ENCODE measurements at regions not wholly inside any gene's neighbourhood (a gene's known extent, or its start where the extent isn't known, plus 50 kb on each side); places are given as distances from the start of the nearest gene placed in this dataset.

GRCh38 chr5:123965626-123966025, 453.6 kb downstream of the CSNK1G3 start:
- Histone ChIP-seq H2AFZ (ENCODE audit: low read depth, low read length) (no peak overlapping the region), H3K9ac (replicated peaks; ENCODE audit: extremely low read depth, insufficient read depth, low read length) (no peak overlapping the region), H3K9me1 (replicated peaks; ENCODE audit: control insufficient read depth, extremely low read depth, insufficient read depth, low read length) (no peaks in the 10 kb centered on the region), H3K4me3 (replicated peaks in 1 of 3; ENCODE audit: insufficient read depth in 1 of 3, low read depth in 1 of 3, low read length in 3 of 3) (no peak overlapping the region), H4K20me1 (replicated peaks; ENCODE audit: control insufficient read depth, extremely low read depth, insufficient read depth, low read length) (no peaks in the 10 kb centered on the region), H3K27me3 (ENCODE audit: control insufficient read depth in 2 of 2, insufficient read depth in 2 of 2, low read length in 2 of 2) (no peaks in the 10 kb centered on the region), H3K36me3 (ENCODE audit: control insufficient read depth in 2 of 2, extremely low read depth in 1 of 2, insufficient read depth in 2 of 2, low read length in 2 of 2) (no peaks in the 10 kb centered on the region), H3K9me3 (replicated peaks; ENCODE audit: control insufficient read depth, insufficient read depth, low read length) (no peaks in the 10 kb centered on the region), H3K27ac (ENCODE audit: insufficient read depth, low read depth, low read length) (no peak overlapping the region), H3K79me2 (ENCODE audit: control insufficient read depth, insufficient read depth, low read length) (no peaks in the 10 kb centered on the region), H3K4me2 (ENCODE audit: insufficient read depth, low read length) (no peak overlapping the region), H3K4me1 (ENCODE audit: control insufficient read depth, extremely low read depth, insufficient read depth, low read length) (no peaks in the 10 kb centered on the region)
- FAIRE-seq (no peak), DNase-seq (ENCODE audit: low read depth, low spot score) (no peak)
- ChIA-PET CTCF (interaction anchor here (0.8 kb wide), 1 partner anchor 9 kb away, joined by 3 read pairs; no protein-coding TSS in a partner anchor), POLR2A (no interaction called here)
- intact Hi-C loops (cut with micrococcal nuclease) = no loop called here
- no TSS peak for BruUV-seq (replicated peaks)
- TF ChIP-seq POLR2A (IDR thresholded peaks at IDR 0.05; ENCODE audit: low read depth, low read length) (no peak), MAX (IDR thresholded peaks at IDR 0.05; ENCODE audit: insufficient read depth, insufficient read length) (no peak), MYC (IDR thresholded peaks at IDR 0.05; ENCODE audit: low read depth, low read length) (no peak), CTCF (IDR thresholded peaks at IDR 0.05; ENCODE audit: extremely low read depth in 1 of 2, insufficient read depth in 1 of 2, low read depth in 1 of 2, low read length in 2 of 2) (no peak), POLR2AphosphoS5 (IDR thresholded peaks at IDR 0.05; ENCODE audit: insufficient read depth, low read depth, low read length) (no peak), GATA2 (IDR thresholded peaks at IDR 0.05; ENCODE audit: insufficient read depth, insufficient read length, low read depth, low read length) (no peak), JUN (IDR thresholded peaks at IDR 0.05; ENCODE audit: borderline replicate concordance, insufficient read depth, insufficient read length, low read depth) (no peak), FOS (IDR thresholded peaks at IDR 0.05; ENCODE audit: borderline replicate concordance, insufficient read depth, low read length) (no peak), EZH2 (IDR thresholded peaks at IDR 0.05; ENCODE audit: borderline replicate concordance, low read depth, low read length, severe bottlenecking) (no peak)
- dilution Hi-C loops (cut with MboI; ENCODE audit: extremely low pct_ligation_motif_present, low sequenced_read_pairs) = no loop called here

Measured in endothelial cell of umbilical vein (primary cell).